Thymus (tissue), 11 donors: ENCODE measurements at regions not wholly inside any gene's neighbourhood (a gene's known extent, or its start where the extent isn't known, plus 50 kb on each side); places are given as distances from the start of the nearest gene placed in this dataset.
"Not testable (repeated sequence)": the region's sequence is repeated elsewhere in the genome, so short reads cannot be mapped to it uniquely, and the experiment has no call there.

Experiments used
- DNase-seq, 9 donors: peaks; one replicate each; pipeline ENCODE4 v3.0.0-alpha.2; 2013; ENCODE audit warnings: low spot score in 9 of 9, low read depth in 6 of 9, missing footprints in 1 of 9
- H3K27ac ChIP-seq, 2 donors: one replicate each; pipeline ENCODE4 v1.5.1; 2013; ENCODE audit warnings: control low read depth in 1 of 2, low read depth in 1 of 2, low read length in 1 of 2, mild to moderate bottlenecking in 1 of 2, moderate library complexity in 1 of 2
- H3K27me3 ChIP-seq, 2 donors: one replicate each; pipeline ENCODE4 v1.5.1; 2013; ENCODE audit warnings: low read length in 1 of 2; ENCODE audit not compliant: control insufficient read depth in 2 of 2, insufficient read depth in 1 of 2
- H3K36me3 ChIP-seq, 2 donors: one replicate each; pipeline ENCODE4 v1.5.1; 2013; ENCODE audit warnings: low read length in 1 of 2, mild to moderate bottlenecking in 1 of 2, moderate library complexity in 1 of 2; ENCODE audit not compliant: control insufficient read depth in 2 of 2, insufficient read depth in 2 of 2
- H3K4me1 ChIP-seq, 2 donors: one replicate each; pipeline ENCODE4 v1.5.1; 2013; ENCODE audit warnings: low read length in 2 of 2; ENCODE audit not compliant: control insufficient read depth in 2 of 2, insufficient read depth in 2 of 2
- H3K4me3 ChIP-seq, 2 donors: one replicate each; pipeline ENCODE4 v1.5.1; 2013; ENCODE audit warnings: low read length in 2 of 2, control low read depth in 1 of 2, mild to moderate bottlenecking in 1 of 2
- H3K9me3 ChIP-seq, 2 donors: one replicate each; pipeline ENCODE4 v1.5.1; 2013; ENCODE audit warnings: low read length in 1 of 2, mild to moderate bottlenecking in 1 of 2; ENCODE audit not compliant: control insufficient read depth in 2 of 2, insufficient read depth in 1 of 2
- WGBS: extraction: QIAGEN DNeasy Blood & Tissue Kit; methylation state at CpG from one replicate; pipeline ENCODE4 v1.1.7; 2013; 5-methylcytosine and 5-hydroxymethylcytosine counted together
- donor health status: healthy.

DNA sequence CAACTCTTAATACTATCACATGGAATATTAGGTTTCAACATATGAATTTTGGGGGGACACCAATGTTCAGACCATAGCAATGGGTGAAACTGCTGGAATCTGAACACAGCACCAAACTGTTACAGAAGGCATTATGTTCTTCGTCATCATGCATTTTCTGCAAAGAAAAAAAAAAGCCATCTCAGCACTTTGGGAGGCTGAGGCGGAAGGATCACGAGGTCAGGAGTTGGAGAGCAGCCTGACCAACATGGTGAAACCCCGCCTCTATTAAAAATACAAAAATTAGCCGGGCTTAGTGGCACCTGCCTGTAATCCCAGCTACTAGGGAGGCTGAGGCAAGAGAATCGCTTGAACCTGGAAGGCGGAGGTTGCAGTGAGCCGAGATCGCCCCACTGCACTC is 80.9 kb upstream of the DGKG start:
- not testable (repeated sequence) for H3K4me1 ChIP-seq, H3K27ac ChIP-seq, DNase-seq, H3K9me3 ChIP-seq, H3K4me3 ChIP-seq, H3K36me3 ChIP-seq, H3K27me3 ChIP-seq
- WGBS = 86% methylated on average over 9 of the region's 9 CpGs

- Histone ChIP-seq H3K9me3 (no peaks in the 10 kb centered on the region), H3K27ac (no peak overlapping the region), H3K27me3 (no peaks in the 10 kb centered on the region), H3K36me3 (no peaks in the 10 kb centered on the region), H3K4me3 (no peak overlapping the region), H3K4me1 (no peaks in the 10 kb centered on the region)
- DNase-seq = no peak
- WGBS = 96% methylated on average over 2 of the region's 2 CpGs
Measured at GRCh38 chr3:186442162-186442561, 80.1 kb upstream of the DGKG start.

DNA sequence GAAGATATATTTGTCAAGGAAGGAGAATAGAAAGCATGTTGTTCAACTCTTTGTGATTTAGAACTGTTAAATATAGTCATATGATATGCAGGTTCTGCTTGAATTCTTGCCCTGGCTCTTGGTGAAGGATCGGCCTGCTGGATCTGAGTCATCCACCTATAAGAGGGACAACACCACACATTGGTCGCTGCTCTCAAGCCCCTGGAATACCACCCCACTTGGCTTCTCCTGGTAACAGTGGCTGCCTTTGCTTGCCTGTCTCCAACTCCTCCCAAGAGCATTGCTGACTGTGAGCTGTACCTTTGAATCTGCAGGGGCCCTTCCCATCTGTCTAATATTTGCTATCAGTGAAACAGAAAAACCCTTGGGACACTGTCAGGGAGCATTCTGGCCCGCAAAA is 78.9 kb upstream of the DGKG start:
- H3K4me3 ChIP-seq = no peak overlapping the region
- H3K9me3 ChIP-seq = no peaks in the 10 kb centered on the region
- 95% methylated on average over 3 of the region's 3 CpGs for WGBS
- no peak for DNase-seq
- H3K4me1 ChIP-seq = no peaks in the 10 kb centered on the region
- H3K27ac ChIP-seq = no peak overlapping the region
- no peaks in the 10 kb centered on the region for H3K36me3 ChIP-seq
- no peaks in the 10 kb centered on the region for H3K27me3 ChIP-seq

- WGBS = 95% methylated on average over 6 of the region's 6 CpGs
- H3K36me3 ChIP-seq = no peaks in the 10 kb centered on the region
- no peaks in the 10 kb centered on the region for H3K27me3 ChIP-seq
- H3K27ac ChIP-seq = no peak overlapping the region
- no peaks in the 10 kb centered on the region for H3K4me1 ChIP-seq
- H3K4me3 ChIP-seq = no peak overlapping the region
- DNase-seq = no peak
- no peaks in the 10 kb centered on the region for H3K9me3 ChIP-seq
Measured at GRCh38 chr3:186439725-186440124, 77.7 kb upstream of the DGKG start.

DNA sequence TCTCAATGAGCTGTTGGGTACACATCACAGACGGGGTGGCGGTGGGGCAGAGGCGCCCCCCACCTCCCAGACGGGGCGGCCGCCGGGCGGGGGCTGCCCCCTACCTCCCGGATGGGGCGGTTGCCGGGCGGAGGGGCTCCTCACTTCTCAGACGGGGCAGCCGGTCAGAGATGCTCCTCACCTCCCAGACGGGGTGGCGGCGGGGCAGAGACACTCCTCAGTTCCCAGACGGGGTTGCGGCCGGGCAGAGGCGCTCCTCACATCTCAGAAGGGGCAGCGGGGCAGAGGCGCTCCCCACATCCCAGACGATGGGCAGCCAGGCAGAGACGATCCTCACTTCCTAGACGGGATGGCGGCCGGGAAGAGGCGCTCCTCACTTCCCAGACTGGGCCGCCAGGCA is 73.3 kb upstream of the DGKG start:
- H3K4me3 ChIP-seq, H3K27ac ChIP-seq, H3K36me3 ChIP-seq, H3K4me1 ChIP-seq, DNase-seq, H3K27me3 ChIP-seq, H3K9me3 ChIP-seq: not testable (repeated sequence)
- 95% methylated on average over 30 of the region's 30 CpGs for WGBS

DNA sequence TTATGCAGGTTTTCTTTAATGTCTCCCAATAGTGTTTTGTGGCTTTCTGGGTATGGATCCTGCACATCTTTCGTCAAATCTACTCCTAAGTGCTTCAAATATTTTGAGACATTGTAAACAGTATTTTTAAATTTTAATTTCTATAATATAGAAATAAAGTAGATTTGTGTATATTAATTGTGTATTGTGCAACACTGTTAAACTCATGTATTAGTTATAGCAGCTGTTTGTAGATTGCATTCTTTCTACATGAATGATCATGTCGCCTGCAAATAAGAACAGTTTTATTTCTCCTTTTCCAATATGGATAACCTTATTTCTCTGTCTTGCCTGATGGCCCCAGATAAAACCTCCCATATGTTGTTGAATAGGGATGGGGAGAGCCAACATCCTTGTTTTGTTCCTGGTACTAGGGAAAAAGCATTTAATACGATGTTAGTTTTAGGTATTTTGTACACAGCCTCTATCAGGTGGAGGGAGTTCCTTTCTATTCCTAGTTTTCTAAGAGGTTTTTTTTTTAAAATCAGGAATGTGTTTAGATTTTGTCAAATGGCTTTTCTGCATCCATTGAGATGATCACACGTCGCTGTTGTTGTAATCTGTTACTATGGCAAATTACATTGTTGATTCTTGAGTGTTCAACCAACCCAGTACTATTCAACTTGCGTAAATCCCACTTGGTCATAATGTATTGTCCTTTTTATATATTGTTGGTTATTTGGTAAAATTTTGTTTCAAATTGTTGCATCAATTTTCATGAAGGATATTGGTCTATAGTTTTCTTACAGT is 71.1 kb upstream of the DGKG start:
- Histone ChIP-seq H3K36me3 (no peaks in the 10 kb centered on the region), H3K4me3 (no peak overlapping the region), H3K27me3 (no peaks in the 10 kb centered on the region), H3K27ac (no peak overlapping the region), H3K4me1 (peaks cover 0 to under 1% of the 10 kb centered on the region in 2 donors), H3K9me3 (no peaks in the 10 kb centered on the region)
- DNase-seq = no peak
- 97% methylated on average over 6 of the region's 6 CpGs for WGBS

DNA sequence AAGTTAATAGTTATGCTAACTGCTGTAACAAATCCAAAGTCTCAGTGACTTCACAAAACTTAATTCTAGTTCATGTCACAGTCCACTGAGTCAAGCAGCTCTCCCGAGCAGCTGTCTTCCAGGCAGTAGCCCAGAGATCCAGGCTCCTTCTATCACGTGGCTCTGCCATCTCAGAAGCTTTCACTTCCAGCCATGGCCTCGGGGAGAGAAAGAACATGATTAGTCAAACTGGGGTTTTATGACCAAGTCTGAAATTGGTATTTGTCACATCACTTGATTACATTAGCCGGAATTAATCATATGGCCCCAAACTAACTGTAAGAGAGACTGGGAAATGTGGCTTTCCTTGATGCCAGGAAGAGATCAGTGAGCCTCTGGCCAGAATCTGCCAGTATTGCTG is 70.2 kb upstream of the DGKG start:
- peaks cover 0 to 9% of the 10 kb centered on the region in 2 donors for H3K4me1 ChIP-seq
- no peak for DNase-seq
- no peaks in the 10 kb centered on the region for H3K36me3 ChIP-seq
- H3K27ac ChIP-seq = no peak overlapping the region
- no peaks in the 10 kb centered on the region for H3K27me3 ChIP-seq
- H3K9me3 ChIP-seq = no peaks in the 10 kb centered on the region
- WGBS = 93% methylated on average over 4 of the region's 4 CpGs
- no peak overlapping the region for H3K4me3 ChIP-seq

DNA sequence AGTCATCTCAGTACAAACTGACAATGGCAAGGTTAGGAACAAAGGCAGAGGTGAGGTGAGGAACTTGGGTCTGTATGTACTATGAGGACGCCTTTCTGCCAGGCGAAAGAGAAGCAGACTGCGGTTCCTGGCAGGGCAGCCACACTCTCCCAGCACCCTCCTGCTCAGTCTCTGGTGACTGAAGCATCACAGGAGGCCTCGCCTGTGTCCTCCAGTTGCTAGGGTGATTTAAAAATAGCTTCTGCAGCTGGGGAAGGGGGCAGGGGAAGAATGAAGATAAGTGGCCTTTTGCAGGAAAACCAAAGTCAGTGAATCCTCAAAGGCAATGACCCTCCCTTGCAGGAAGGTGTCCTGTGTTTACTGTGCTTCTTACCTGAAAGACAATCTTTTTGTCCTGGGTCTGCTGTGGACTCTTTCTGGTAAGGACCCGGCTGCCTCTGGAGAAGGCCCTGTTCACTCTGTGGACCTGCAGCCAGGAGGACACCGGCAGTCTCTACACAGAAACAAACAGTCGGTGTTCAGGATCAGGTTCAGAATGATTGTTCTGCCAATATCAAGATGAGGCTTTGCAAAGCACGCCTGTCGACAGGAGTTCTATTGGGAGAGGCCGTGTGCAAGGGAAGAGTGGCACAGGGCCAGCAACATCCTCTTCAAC is 65.7 kb upstream of the DGKG start:
- peak in 3 of 9 donors; percentile 9 to 41 (median 26) for DNase-seq
- no peaks in the 10 kb centered on the region for H3K36me3 ChIP-seq

GRCh38 chr3:186425788-186426730 is 64.0 kb upstream of the DGKG start:
- DNase-seq = no peak
- Histone ChIP-seq H3K27ac (no peak overlapping the region), H3K27me3 (no peaks in the 10 kb centered on the region), H3K9me3 (no peaks in the 10 kb centered on the region), H3K4me3 (no peak overlapping the region), H3K4me1 (peaks cover 10 to 21% of the 10 kb centered on the region in 2 donors), H3K36me3 (no peaks in the 10 kb centered on the region)
- 95% methylated on average over 10 of the region's 10 CpGs for WGBS

More for the DNA sequence above, 65.7 kb upstream of the DGKG start:
- Histone ChIP-seq H3K4me1 (peaks cover 10 to 21% of the 10 kb centered on the region in 2 donors), H3K9me3 (no peaks in the 10 kb centered on the region), H3K27me3 (no peaks in the 10 kb centered on the region), H3K27ac (no peak overlapping the region), H3K4me3 (no peak overlapping the region)
- WGBS = 55% methylated on average over 10 of the region's 10 CpGs
